ENCODE measurements at regions not wholly inside any gene's neighbourhood (a gene's known extent, or its start where the extent isn't known, plus 50 kb on each side); places are given as distances from the start of the nearest gene placed in this dataset.

- DNase-seq, result no peak
These were observed 59.3 kb downstream of the DDIT4L start for GRCh38 chr4:100130964-100131363.

GRCh38 chr4:100130491-100130890 lies 59.8 kb downstream of the DDIT4L start:
- DNase-seq, result no peak

- DNase-seq, result no peak
These were observed 60.5 kb downstream of the DDIT4L start for GRCh38 chr4:100129774-100130173.

GRCh38 chr4:100128338-100128737 lies 61.9 kb downstream of the DDIT4L start:
- no peak for DNase-seq

DNA sequence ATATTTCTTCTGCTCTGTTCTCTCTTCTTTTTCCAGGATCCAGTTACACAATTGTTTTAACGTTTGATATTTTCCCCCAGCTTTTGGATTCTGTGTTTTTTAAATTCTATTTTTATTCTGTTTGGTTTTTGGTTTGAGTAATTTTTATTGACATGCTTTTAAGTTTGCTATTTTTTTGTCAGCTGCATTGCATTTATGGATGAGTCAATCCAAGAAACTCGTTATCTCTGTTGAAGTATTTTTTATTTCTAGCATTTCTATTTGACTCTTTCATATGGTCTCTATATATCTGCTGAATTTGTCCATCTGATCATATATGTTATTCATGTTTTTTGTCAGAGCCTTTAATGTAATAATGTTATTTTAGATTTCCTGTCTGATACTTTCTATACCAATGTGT lies 65.6 kb downstream of the DDIT4L start:
- no peak for DNase-seq

DNA sequence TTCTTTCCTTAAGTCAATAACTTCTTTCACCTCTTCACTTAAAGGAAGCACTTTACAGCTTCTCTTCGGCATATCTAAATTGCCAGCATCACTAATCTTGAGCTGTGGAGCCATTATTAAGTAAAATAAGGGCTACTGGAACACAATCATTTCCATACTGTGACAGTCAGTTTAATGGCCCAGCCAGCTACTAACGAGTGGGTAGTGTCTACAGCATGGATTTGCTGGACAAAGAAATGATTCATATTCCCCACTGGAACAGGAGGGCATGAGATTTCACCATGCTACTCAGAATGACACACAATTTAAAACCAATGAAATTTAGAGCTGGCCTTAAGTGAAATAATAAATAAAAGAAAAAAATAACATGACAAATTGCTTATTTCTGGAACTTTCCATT lies 72.1 kb downstream of the DDIT4L start:
- no peak for DNase-seq

DNA sequence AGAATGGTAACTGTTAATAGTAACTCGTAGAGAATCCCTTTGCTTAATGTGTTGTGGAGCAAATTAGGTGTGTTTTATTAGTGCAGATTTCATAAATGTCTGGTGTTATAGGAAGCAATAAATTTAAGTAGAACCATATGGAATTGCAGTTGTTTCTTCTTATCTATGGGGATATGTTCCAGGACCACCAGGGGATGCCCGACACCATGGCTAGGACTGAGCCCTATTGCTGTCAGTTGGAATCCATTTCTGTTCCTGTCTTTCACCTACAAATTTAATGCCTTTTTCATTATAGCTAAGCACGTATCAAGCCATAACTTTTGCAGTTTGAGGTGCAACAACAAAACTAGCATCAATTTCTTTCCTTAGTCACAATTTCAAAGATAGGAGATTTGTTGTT lies 72.5 kb downstream of the DDIT4L start:
- DNase-seq, result no peak

DNA sequence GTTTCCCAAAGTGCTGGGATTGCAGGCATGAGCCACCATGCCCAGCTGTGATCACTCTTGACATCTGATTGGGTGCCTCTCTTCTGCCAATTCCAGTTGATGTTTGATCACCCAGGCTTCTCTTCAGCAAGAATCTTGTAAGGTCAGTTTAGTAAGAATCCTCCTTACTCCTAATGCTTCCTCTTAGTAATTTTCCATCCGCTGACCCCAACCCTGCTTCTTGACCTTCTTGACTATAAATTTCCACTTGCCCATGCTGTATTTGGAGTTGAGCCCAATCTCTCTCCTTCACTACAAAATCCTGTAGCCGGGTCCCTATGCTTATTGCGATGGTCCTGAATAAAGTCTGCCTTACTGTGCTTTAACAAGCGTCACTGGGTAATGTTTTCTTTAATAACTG lies 75.4 kb downstream of the DDIT4L start:
- DNase-seq, result no peak

DNA sequence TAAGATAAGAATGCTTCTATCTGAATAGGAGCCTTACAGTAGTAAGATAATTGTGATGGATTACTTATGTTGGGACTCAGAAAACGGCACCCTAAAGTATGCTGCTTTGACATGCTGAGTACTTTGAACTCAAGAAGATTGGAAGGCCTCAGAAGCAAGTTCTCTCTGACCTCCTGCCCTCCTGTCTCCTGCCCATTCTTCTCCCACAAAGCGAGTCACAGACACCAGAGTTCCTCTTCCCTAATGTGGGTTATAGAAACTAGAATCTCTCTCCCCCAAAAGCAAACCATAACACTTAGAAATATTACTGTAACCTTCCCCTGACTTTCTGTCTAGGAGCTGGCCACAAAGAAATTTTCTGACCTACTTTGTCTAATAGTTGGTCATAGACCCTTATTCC lies 76.5 kb downstream of the DDIT4L start:
- DNase-seq, result no peak

DNA sequence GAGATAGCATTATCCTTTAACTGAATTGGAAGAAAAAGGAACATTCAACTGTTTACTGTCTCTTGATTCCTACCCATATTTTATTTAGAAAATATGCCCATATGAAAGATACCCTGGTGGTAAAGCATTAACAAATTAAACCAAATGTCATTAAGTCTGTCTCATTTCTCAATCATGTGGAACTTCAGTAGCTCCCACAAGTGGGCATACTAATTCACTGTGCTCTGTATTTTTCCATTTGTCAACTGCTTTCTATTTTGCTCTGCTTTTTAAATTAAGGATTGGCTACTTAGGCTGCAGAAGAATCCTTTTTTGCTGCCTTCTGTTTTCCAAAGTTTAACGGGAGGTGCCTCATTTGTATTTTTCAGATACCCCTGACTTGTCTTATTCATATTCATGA lies 77.2 kb downstream of the DDIT4L start:
- DNase-seq, result no peak

DNA sequence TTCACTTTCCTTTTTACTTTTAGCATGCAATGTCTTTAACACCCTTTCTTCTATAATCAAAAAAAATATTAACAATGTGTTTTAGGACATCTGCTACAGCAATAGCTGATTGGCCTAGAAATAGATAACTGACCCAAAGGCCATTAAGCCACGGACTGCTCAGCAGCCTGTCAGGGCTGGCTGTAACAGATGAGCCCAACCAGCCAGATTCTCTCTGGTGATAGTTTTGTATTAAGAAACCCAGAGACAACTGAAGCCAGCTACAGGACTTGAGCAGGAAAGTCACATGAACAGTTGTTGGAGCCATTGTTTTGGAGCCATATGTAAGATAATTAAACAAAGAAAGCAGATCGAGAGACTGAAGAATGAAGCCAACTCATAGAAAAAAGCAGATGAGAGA lies 80.3 kb downstream of the DDIT4L start:
- no peak for DNase-seq

GRCh38 chr4:100108869-100109268 lies 81.4 kb downstream of the DDIT4L start:
- no peak for DNase-seq

GRCh38 chr4:100106982-100107381 lies 83.3 kb downstream of the DDIT4L start:
- no peak for DNase-seq

DNA sequence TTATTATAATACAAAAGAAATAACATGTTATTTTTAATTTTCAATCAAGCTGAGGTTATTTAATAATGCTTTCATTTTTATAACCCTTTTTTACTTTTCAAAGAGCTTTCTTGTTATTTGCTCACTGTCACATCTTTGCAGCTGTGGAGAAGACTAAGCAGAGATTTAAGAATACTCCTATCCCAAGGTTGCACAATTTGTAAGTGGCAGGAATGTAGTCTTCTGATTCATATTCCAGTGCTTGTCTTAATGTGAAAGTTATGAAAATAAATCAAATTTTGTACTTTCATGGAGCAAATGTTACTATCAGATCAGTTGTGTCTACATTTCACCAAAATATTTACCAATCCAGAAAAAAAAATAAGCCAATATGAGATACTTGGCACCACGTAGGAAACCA lies 86.6 kb downstream of the DDIT4L start:
- DNase-seq, result no peak

DNA sequence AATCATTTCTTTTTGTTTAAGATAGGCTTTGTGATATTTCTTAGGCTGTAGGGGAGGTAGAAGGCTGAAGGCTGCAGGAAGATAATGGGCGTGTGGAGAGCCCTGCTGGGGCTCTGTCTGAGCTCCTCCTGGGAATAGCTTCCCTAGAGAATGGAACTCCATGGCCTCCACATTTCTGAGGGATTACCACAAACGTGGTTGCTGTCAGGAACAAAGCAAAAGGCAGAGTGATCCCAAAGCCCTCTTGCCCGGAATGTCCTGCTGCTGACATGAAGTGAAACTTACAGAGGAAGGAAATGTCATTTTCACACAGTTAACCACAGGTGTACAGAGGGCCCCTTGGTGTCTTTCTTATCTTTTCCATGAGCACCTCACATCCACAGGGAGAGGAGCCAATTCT lies 89.3 kb downstream of the DDIT4L start:
- peak; percentile 16 for DNase-seq

GRCh38 chr4:100099746-100100145 lies 90.5 kb downstream of the DDIT4L start:
- DNase-seq, result no peak

- DNase-seq, result no peak
These were observed 91.6 kb downstream of the DDIT4L start for GRCh38 chr4:100098681-100099080.

DNA sequence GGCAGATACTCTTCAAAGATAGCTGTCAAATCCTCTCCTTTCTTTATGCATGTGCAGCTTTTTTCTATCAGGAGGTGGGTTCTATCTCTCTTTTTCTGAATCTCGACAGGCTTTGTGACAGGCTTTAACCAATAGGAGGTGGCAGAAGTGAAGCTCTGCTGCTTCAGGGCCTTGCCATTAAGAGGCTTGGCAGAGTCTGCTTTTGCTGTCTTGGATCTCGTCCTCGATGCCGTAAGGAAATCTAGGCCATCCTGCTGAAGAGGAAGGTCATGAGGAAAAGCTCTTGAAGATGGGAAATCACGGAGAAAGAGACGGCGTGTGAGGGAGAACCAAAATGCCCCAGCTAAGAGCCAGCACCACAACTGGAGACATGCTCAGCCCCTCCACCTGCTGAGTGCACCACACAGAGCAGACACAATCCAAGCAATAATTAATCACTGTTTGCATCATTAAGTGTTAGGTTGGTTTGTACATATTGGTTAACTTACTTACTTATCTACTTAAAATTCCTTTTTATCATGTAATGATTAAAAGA lies 92.2 kb downstream of the DDIT4L start:
- DNase-seq, result no peak

GRCh38 chr4:100095729-100096595 lies 94.3 kb downstream of the DDIT4L start:
- peak; percentile 9 for DNase-seq

- peak; percentile 84 for DNase-seq
These were observed 97.0 kb downstream of the DDIT4L start for GRCh38 chr4:100093091-100093866.

GRCh38 chr4:100087743-100088142 lies 102.5 kb downstream of the DDIT4L start:
- DNase-seq, result no peak

DNA sequence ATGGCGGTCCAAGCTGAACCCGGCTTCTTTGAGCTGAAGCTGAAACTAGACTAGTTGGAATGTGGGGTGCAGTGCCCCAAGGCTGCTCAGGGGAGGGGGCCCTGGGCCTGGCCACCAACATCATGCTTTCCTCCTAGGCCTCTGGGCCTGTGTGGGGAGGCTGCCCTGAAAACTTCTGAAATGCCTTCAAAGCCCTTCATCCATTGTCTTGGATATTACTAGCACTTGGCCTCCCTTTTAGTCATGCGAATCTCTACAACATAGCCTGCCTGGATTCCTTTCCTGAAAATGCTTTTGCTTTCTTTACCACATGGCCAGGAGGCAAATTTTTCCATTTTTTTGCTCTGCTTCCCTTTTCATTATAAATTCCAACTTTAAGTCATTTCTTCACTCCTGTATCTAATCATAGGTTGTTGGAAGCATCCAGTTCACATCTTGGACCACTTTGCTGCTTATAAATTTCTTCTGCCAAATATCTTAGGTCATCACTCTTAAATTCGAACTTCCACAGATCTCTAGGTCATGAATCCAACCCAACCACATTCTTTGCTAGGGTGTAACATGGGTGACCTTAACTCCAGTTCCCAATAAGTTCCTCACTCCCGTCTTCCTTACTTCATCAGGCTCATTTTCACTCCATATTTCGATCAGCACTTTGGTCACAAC lies 103.4 kb downstream of the DDIT4L start:
- no peak for DNase-seq

- no peak for DNase-seq
These were observed 105.4 kb downstream of the DDIT4L start for GRCh38 chr4:100084892-100085291.

Data from NCI-H226 (cell line).